SU-DHL-6 (cell line): ENCODE measurements at regions not wholly inside any gene's neighbourhood (a gene's known extent, or its start where the extent isn't known, plus 50 kb on each side); places are given as distances from the start of the nearest gene placed in this dataset.
"Not testable (repeated sequence)": the region's sequence is repeated elsewhere in the genome, so short reads cannot be mapped to it uniquely, and the experiment has no call there.

Experiments used
- H2AFZ ChIP-seq: fragments of 200-600 bp; sonication (generic); 2 replicates; pipeline ENCODE4 v1.6.1; 2014; ENCODE audit warnings: low read depth, mild to moderate bottlenecking, moderate library complexity, mixed read lengths, antibody characterized with exemption, low read length; ENCODE audit not compliant: severe bottlenecking
- H3F3A ChIP-seq: fragments of 200-600 bp; shearing (Covaris generic); 2 replicates; pipeline ENCODE4 v1.6.0; 2016; ENCODE audit warnings: antibody characterized with exemption, mild to moderate bottlenecking; ENCODE audit not compliant: insufficient read depth
- H3K27ac ChIP-seq: fragments of 200-600 bp; sonication (generic); 2 replicates; pipeline ENCODE4 v1.5.1; 2016; ENCODE audit warnings: low read depth, mild to moderate bottlenecking, low read length, moderate library complexity, mixed read lengths
- H3K27me3 ChIP-seq: fragments of 200-600 bp; sonication (generic), shearing (Covaris generic); 2 replicates; pipeline ENCODE4 v1.6.0; 2014; ENCODE audit warnings: mild to moderate bottlenecking, low read length
- H3K36me3 ChIP-seq: fragments of 200-600 bp; sonication (generic); 2 replicates; pipeline ENCODE4 v1.6.1; 2014; ENCODE audit warnings: mild to moderate bottlenecking, low read length, mixed read lengths
- H3K4me2 ChIP-seq: fragments of 300-600, 200-600 bp; shearing (Covaris generic), sonication (generic); 2 replicates; pipeline ENCODE4 v1.6.0; 2014; ENCODE audit warnings: low read length, low read depth, mild to moderate bottlenecking; ENCODE audit not compliant: poor library complexity, severe bottlenecking
- H3K4me3 ChIP-seq: fragments of 200-600 bp; sonication (generic); 2 replicates; pipeline ENCODE4 v1.5.1; 2014; ENCODE audit warnings: antibody characterized with exemption, low read length, mild to moderate bottlenecking, mixed read lengths; ENCODE audit not compliant: insufficient read depth, poor library complexity, severe bottlenecking
- H3K79me2 ChIP-seq: fragments of 200-600 bp; sonication (generic); 2 replicates; pipeline ENCODE4 v1.6.1; 2014; ENCODE audit warnings: mild to moderate bottlenecking, low read length, moderate library complexity; ENCODE audit not compliant: insufficient read depth
- H3K9ac ChIP-seq: fragments of 200-600 bp; sonication (generic); 2 replicates; pipeline ENCODE4 v1.7.0; 2014; ENCODE audit warnings: mild to moderate bottlenecking, low read length
- H3K9me2 ChIP-seq: fragments of 200-600 bp; sonication (generic); replicated peaks from 2 replicates; pipeline ENCODE4 v1.6.1; 2014; ENCODE audit warnings: low read length; ENCODE audit not compliant: insufficient read depth
- H3K9me3 ChIP-seq: fragments of 200-600 bp; sonication (generic); 2 replicates; pipeline ENCODE4 v1.6.1; 2014; ENCODE audit warnings: low read length, mixed read lengths; ENCODE audit not compliant: insufficient read depth
- H4K20me1 ChIP-seq: fragments of 200-600 bp; sonication (generic); 2 replicates; pipeline ENCODE4 v1.6.1; 2014; ENCODE audit warnings: low read depth, mild to moderate bottlenecking, antibody characterized with exemption, low read length, moderate library complexity, mixed read lengths
- CTCF ChIP-seq: fragments of 200-600 bp; sonication (generic); IDR thresholded peaks from one replicate; pipeline ENCODE4 v1.5.1; 2017; ENCODE audit warnings: antibody characterized with exemption, mild to moderate bottlenecking, low read length, moderate library complexity; ENCODE audit not compliant: insufficient read depth, poor library complexity, severe bottlenecking
- EZH2phosphoT487 ChIP-seq: fragments of 200-600 bp; sonication (generic), shearing (Covaris generic); conservative IDR thresholded peaks from 2 replicates; pipeline ENCODE4 v1.6.1; 2018; ENCODE audit warnings: mild to moderate bottlenecking, antibody characterized with exemption, low read length, moderate library complexity, mixed read lengths

GRCh38 chr17:83192161-83192788 lies 112.9 kb downstream of the METRNL start:
- Histone ChIP-seq H3K4me2 (no peak overlapping the region), H3K9ac (no peak overlapping the region)

GRCh38 chr17:83192789-83193335 lies 113.5 kb downstream of the METRNL start:
- not testable (repeated sequence) for H3F3A ChIP-seq, H3K79me2 ChIP-seq, H3K9me2 ChIP-seq, H3K27ac ChIP-seq, H2AFZ ChIP-seq, H4K20me1 ChIP-seq, H3K9me3 ChIP-seq, H3K9ac ChIP-seq, H3K4me2 ChIP-seq, H3K4me3 ChIP-seq, H3K27me3 ChIP-seq, H3K36me3 ChIP-seq

More at GRCh38 chr17:83192161-83192788, 112.9 kb downstream of the METRNL start:
- no peak overlapping the region for H2AFZ ChIP-seq
- no peak overlapping the region for H3K4me3 ChIP-seq
- TF ChIP-seq CTCF = no peak
- no peak for TF ChIP-seq EZH2phosphoT487
- no peaks in the 10 kb centered on the region for H3K9me3 ChIP-seq
- no peaks in the 10 kb centered on the region for H3K79me2 ChIP-seq
- H3K9me2 ChIP-seq = no peaks in the 10 kb centered on the region
- no peaks in the 10 kb centered on the region for H3K27me3 ChIP-seq
- no peaks in the 10 kb centered on the region for H4K20me1 ChIP-seq
- no peaks in the 10 kb centered on the region for H3F3A ChIP-seq
- no peak overlapping the region for H3K27ac ChIP-seq
- no peaks in the 10 kb centered on the region for H3K36me3 ChIP-seq

- TF ChIP-seq EZH2phosphoT487 = no peak
- TF ChIP-seq CTCF = no peak
- H3K9ac ChIP-seq = no peak overlapping the region
- H3K4me3 ChIP-seq = no peak overlapping the region
- no peaks in the 10 kb centered on the region; the same call in 1 of the 2 replicates for H3K27me3 ChIP-seq
- H3K9me2 ChIP-seq = no peaks in the 10 kb centered on the region
- no peaks in the 10 kb centered on the region for H3K9me3 ChIP-seq
- H3F3A ChIP-seq = no peaks in the 10 kb centered on the region
- H3K27ac ChIP-seq = no peak overlapping the region
- H2AFZ ChIP-seq = no peak overlapping the region
- no peak overlapping the region for H3K4me2 ChIP-seq
- H4K20me1 ChIP-seq = no peaks in the 10 kb centered on the region
- no peaks in the 10 kb centered on the region for H3K79me2 ChIP-seq
- H3K36me3 ChIP-seq = no peaks in the 10 kb centered on the region
Measured at GRCh38 chr17:83193336-83194185, 114.2 kb downstream of the METRNL start.

GRCh38 chr17:83194186-83194561 lies 114.8 kb downstream of the METRNL start:
- Histone ChIP-seq H3K79me2 (no peaks in the 10 kb centered on the region), H3K27me3 (no peaks in the 10 kb centered on the region; the same call in 1 of the 2 replicates), H2AFZ (no peak overlapping the region), H3K4me3 (no peak overlapping the region), H3K9ac (no peak overlapping the region), H3K36me3 (no peaks in the 10 kb centered on the region), H3K9me3 (no peaks in the 10 kb centered on the region), H3K27ac (no peak overlapping the region), H3K9me2 (no peaks in the 10 kb centered on the region), H3F3A (no peaks in the 10 kb centered on the region), H3K4me2 (no peak overlapping the region), H4K20me1 (no peaks in the 10 kb centered on the region)
- no peak for TF ChIP-seq EZH2phosphoT487
- no peak for TF ChIP-seq CTCF
